GM13977 (cell line): ENCODE measurements at regions not wholly inside any gene's neighbourhood (a gene's known extent, or its start where the extent isn't known, plus 50 kb on each side); places are given as distances from the start of the nearest gene placed in this dataset.

Source experiments
- DNase-seq: peaks from one replicate; pipeline ENCODE4 v3.0.0; 2012; ENCODE audit warnings: low spot score
- CTCF ChIP-seq: IDR thresholded peaks from 2 replicates; pipeline ENCODE4 v1.5.1; 2012; ENCODE audit warnings: mild to moderate bottlenecking, control low read depth; ENCODE audit not compliant: insufficient read depth; ENCODE audit errors: extremely low read depth, missing control alignments
- in situ Hi-C: fragments of 300-500 bp; cut with MboI; formaldehyde crosslinking; loops from one replicate; pipeline ENCODE4 v1.12.0; 2022; ENCODE audit warnings: low sequenced_read_pairs, low pct_unique_long_range_greater_than_20kb, mixed read lengths, inconsistent platforms; ENCODE audit not compliant: unreplicated experiment

- no peak for DNase-seq
- in situ Hi-C loops, result no loop called here
- no peak for TF ChIP-seq CTCF
These were observed 283.0 kb upstream of the IRX2 start for GRCh38 chr5:3034449-3034848.

- in situ Hi-C loops, result no loop called here
- no peak for DNase-seq
These were observed 281.7 kb upstream of the IRX2 start for GRCh38 chr5:3033033-3033755.

GRCh38 chr5:3032513-3032912, 281.0 kb upstream of the IRX2 start:
- TF ChIP-seq CTCF, result no peak
- in situ Hi-C loops, result no loop called here
- DNase-seq, result no peak

More at GRCh38 chr5:3033033-3033755, 281.7 kb upstream of the IRX2 start:
- no peak for TF ChIP-seq CTCF

- DNase-seq, result no peak
- no peak for TF ChIP-seq CTCF
- in situ Hi-C loops, result no loop called here
These were observed 280.4 kb upstream of the IRX2 start for GRCh38 chr5:3031733-3032378.

GRCh38 chr5:3030511-3031165, 279.2 kb upstream of the IRX2 start:
- no peak for DNase-seq
- in situ Hi-C loops, result no loop called here
- no peak for TF ChIP-seq CTCF

- in situ Hi-C loops, result no loop called here
- no peak for DNase-seq
- no peak for TF ChIP-seq CTCF
These were observed 277.9 kb upstream of the IRX2 start for GRCh38 chr5:3029396-3029795.
